ENCODE measurements at regions not wholly inside any gene's neighbourhood (a gene's known extent, or its start where the extent isn't known, plus 50 kb on each side); places are given as distances from the start of the nearest gene placed in this dataset.

- intact Hi-C loops (cut with DNase I; ENCODE audit: low total_unique reads) = no loop called here
- TF ChIP-seq, protein P1, sequence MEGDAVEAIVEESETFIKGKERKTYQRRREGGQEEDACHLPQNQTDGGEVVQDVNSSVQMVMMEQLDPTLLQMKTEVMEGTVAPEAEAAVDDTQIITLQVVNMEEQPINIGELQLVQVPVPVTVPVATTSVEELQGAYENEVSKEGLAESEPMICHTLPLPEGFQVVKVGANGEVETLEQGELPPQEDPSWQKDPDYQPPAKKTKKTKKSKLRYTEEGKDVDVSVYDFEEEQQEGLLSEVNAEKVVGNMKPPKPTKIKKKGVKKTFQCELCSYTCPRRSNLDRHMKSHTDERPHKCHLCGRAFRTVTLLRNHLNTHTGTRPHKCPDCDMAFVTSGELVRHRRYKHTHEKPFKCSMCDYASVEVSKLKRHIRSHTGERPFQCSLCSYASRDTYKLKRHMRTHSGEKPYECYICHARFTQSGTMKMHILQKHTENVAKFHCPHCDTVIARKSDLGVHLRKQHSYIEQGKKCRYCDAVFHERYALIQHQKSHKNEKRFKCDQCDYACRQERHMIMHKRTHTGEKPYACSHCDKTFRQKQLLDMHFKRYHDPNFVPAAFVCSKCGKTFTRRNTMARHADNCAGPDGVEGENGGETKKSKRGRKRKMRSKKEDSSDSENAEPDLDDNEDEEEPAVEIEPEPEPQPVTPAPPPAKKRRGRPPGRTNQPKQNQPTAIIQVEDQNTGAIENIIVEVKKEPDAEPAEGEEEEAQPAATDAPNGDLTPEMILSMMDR (IDR thresholded peaks at IDR 0.05) = no peak
- no peak for TF ChIP-seq POLR2A (IDR thresholded peaks at IDR 0.05)
- no peak for DNase-seq (ENCODE audit: low spot score in 2 of 2)
- 32 to 40% methylated on average over 3 of the region's 3 CpGs for WGBS, 2 donors
- H3K4me3 ChIP-seq (ENCODE audit: low read depth, poor library complexity, severe bottlenecking) = no peak overlapping the region
Observed at GRCh38 chr20:23178806-23179205, 92.7 kb upstream of the CD93 start.

DNA sequence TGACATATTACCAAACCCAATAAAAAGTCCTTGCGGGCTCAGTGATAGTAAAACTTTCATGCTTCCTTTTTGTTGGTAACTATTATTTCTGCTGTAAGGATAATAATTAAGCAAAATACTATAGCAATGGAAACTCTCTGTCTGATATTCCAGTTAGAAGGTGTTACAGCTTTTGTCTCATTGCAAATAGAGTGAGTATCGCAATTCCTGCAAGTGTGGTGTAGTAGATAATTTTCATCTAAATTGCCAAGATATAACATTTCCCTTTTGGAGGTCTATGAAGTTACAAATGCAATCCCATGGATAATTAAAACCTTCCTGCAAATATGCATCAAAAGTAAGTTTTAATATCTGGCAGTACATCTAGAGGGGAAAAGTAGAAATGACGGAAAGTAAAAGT is 88.7 kb upstream of the CD93 start:
- no peak for TF ChIP-seq POLR2A (IDR thresholded peaks at IDR 0.05)
- TF ChIP-seq, protein P1 (IDR thresholded peaks at IDR 0.05) = no peak
- DNase-seq (ENCODE audit: low spot score in 2 of 2) = no peak
- intact Hi-C loops (cut with DNase I; ENCODE audit: low total_unique reads) = no loop called here
- no peak overlapping the region for H3K4me3 ChIP-seq (ENCODE audit: low read depth, poor library complexity, severe bottlenecking)
- 94 to 96% methylated on average over 3 of the region's 3 CpGs for WGBS, 2 donors

DNA sequence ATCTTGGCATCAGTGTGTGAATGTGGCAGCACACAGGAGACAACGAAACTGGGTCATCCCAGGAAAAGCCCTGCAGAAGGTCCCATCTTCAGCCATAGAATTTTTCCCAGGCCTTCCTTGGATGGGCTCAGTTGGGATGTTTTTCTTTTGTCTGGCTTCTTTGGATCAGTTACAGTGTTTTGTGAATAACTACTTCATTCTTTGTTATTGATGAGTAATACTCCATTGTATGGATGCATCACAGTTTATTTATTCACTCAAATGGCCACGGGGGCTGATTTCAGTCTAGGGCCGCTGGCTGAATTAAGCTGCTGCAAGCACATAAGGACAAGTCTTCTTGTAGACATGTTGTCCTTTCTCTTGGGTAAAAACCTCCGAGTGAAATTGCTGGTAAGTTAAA is 81.3 kb upstream of the CD93 start:
- intact Hi-C loops (cut with DNase I; ENCODE audit: low total_unique reads) = no loop called here
- TF ChIP-seq, protein P1 (IDR thresholded peaks at IDR 0.05) = no peak
- no peak for TF ChIP-seq POLR2A (IDR thresholded peaks at IDR 0.05)
- no peak for DNase-seq (ENCODE audit: low spot score in 2 of 2)
- H3K4me3 ChIP-seq (ENCODE audit: low read depth, poor library complexity, severe bottlenecking) = no peak overlapping the region
- 85 to 90% methylated on average over 4 of the region's 4 CpGs for WGBS, 2 donors

DNA sequence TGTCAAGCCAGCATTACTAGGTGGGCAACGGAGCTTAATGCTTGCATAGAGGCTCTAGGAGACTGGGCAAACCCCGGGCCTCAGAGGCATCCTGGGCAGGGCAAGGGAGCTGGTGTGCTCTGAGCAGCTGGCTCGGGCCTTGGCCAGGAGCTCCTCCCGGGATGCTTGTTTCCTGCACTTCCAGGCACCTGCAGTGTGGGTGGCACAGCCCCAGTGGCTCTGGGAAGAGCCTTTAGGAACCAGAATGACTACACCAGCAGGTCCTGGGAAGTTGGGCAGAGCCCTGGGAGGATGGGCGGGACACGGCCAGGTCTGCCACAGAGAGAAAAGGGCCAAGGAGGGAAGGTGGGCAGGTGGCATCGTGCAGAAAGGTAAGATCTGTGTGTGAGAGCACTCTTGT is 80.4 kb upstream of the CD93 start:
- intact Hi-C loops (cut with DNase I; ENCODE audit: low total_unique reads) = no loop called here
- TF ChIP-seq, protein P1 (IDR thresholded peaks at IDR 0.05) = no peak
- no peak for TF ChIP-seq POLR2A (IDR thresholded peaks at IDR 0.05)
- H3K4me3 ChIP-seq (ENCODE audit: low read depth, poor library complexity, severe bottlenecking) = no peak overlapping the region
- 64 to 83% methylated on average over 7 of the region's 7 CpGs for WGBS, 2 donors
- no peak for DNase-seq (ENCODE audit: low spot score in 2 of 2)

DNA sequence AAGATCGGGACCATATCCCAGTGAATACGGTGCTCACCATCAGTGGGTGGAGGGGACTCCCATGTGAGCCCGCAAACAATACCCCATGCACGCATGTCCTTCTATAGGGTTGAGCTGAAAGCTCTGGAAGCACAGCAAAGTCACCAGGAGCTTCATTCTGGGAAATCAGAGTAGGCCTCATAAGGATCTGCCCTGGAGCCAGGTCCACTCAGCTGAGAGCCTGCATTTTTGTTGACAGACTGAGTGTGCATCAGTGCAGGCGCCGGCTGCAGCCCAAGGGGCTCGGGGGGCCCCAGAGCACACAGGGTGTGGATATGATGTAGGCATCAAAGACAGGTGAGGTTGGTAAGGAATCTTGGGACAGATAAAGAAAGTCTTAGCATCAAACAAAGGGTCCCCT is 79.8 kb upstream of the CD93 start:
- TF ChIP-seq, protein P1 (IDR thresholded peaks at IDR 0.05) = no peak
- no peak for TF ChIP-seq POLR2A (IDR thresholded peaks at IDR 0.05)
- intact Hi-C loops (cut with DNase I; ENCODE audit: low total_unique reads) = no loop called here
- DNase-seq (ENCODE audit: low spot score in 2 of 2) = no peak
- H3K4me3 ChIP-seq (ENCODE audit: low read depth, poor library complexity, severe bottlenecking) = no peak overlapping the region
- WGBS, 2 donors = 95 to 96% methylated on average over 7 of the region's 7 CpGs

GRCh38 chr20:23165307-23165750 is 79.2 kb upstream of the CD93 start:
- H3K4me3 ChIP-seq (ENCODE audit: low read depth, poor library complexity, severe bottlenecking) = no peak overlapping the region
- 71 to 82% methylated on average over 12 of the region's 12 CpGs for WGBS, 2 donors

More at GRCh38 chr20:23165307-23165750, 79.2 kb upstream of the CD93 start:
- intact Hi-C loops (cut with DNase I; ENCODE audit: low total_unique reads) = no loop called here
- TF ChIP-seq, protein P1 (IDR thresholded peaks at IDR 0.05) = no peak
- TF ChIP-seq POLR2A (IDR thresholded peaks at IDR 0.05) = no peak
- peak in 1 of 2 donors; percentile 79 for DNase-seq (ENCODE audit: low spot score in 2 of 2)
